SK-N-SH treated with all-trans-retinoic acid at 6 μM for 48 hours (cell line): ENCODE measurements at regions not wholly inside any gene's neighbourhood (a gene's known extent, or its start where the extent isn't known, plus 50 kb on each side); places are given as distances from the start of the nearest gene placed in this dataset.
"Not testable (repeated sequence)": the region's sequence is repeated elsewhere in the genome, so short reads cannot be mapped to it uniquely, and the experiment has no call there.

Experiments used
- ATAC-seq: fragments of 200-7000 bp; cut with Tn5 transposase; 3 replicates; pipeline ENCODE4 v1.9.1; 2020; ENCODE audit warnings: mild to moderate bottlenecking, moderate library complexity
- BACH2 ChIP-seq: fragments of 250-450 bp; sonication (Bioruptor Pico); IDR thresholded peaks from 2 replicates; pipeline ENCODE4 v1.9.0; 2021; ENCODE audit warnings: mild to moderate bottlenecking, borderline replicate concordance
- CSDC2 ChIP-seq: fragments of 250-450 bp; sonication (Bioruptor Pico); IDR thresholded peaks from 2 replicates; pipeline ENCODE4 v1.5.0; 2020; ENCODE audit warnings: mild to moderate bottlenecking, moderate library complexity
- ESRRG ChIP-seq: fragments of 250-450 bp; sonication (Bioruptor Pico); IDR thresholded peaks from 2 replicates; pipeline ENCODE4 v1.6.1; 2021; ENCODE audit warnings: mild to moderate bottlenecking
- GLIS3 ChIP-seq: fragments of 250-450 bp; sonication (Bioruptor Pico); IDR thresholded peaks from 2 replicates; pipeline ENCODE4 v1.5.0; 2020; ENCODE audit warnings: mild to moderate bottlenecking, moderate library complexity
- ISL1 ChIP-seq: fragments of 250-450 bp; sonication (Bioruptor Pico); IDR thresholded peaks from 2 replicates; pipeline ENCODE4 v2.1.2; 2022; ENCODE audit warnings: mild to moderate bottlenecking, moderate library complexity
- OSR1 ChIP-seq: fragments of 250-450 bp; sonication (Bioruptor Pico); IDR thresholded peaks from 2 replicates; pipeline ENCODE4 v1.8.0; 2022; ENCODE audit warnings: moderate library complexity, mild to moderate bottlenecking, inconsistent platforms
- RARB ChIP-seq: fragments of 250-450 bp; sonication (Bioruptor Pico); IDR thresholded peaks from 2 replicates; pipeline ENCODE4 v1.8.0; 2021; ENCODE audit warnings: mild to moderate bottlenecking, moderate library complexity
- SNAI2 ChIP-seq: fragments of 250-450 bp; sonication (Bioruptor Pico); IDR thresholded peaks from 2 replicates; pipeline ENCODE4 v1.5.0; 2020; ENCODE audit warnings: mild to moderate bottlenecking, moderate library complexity
- TCF4 ChIP-seq: fragments of 250-450 bp; sonication (Bioruptor Pico); IDR thresholded peaks from 2 replicates; pipeline ENCODE4 v1.8.0; 2021; ENCODE audit warnings: mild to moderate bottlenecking, moderate library complexity, borderline replicate concordance
- TOX ChIP-seq: fragments of 250-450 bp; sonication (Bioruptor Pico); IDR thresholded peaks from 2 replicates; pipeline ENCODE4 v1.8.0; 2021; ENCODE audit warnings: mild to moderate bottlenecking, moderate library complexity, borderline replicate concordance
- TSHZ2 ChIP-seq: fragments of 250-450 bp; sonication (Bioruptor Pico); IDR thresholded peaks from 2 replicates; pipeline ENCODE4 v1.5.0; 2020; ENCODE audit warnings: mild to moderate bottlenecking, moderate library complexity
- ZC3H10 ChIP-seq: fragments of 250-450 bp; sonication (Bioruptor Pico); IDR thresholded peaks from 2 replicates; pipeline ENCODE4 v1.5.1; 2021; ENCODE audit warnings: mild to moderate bottlenecking, moderate library complexity
- ZFP3 ChIP-seq: fragments of 250-450 bp; sonication (Bioruptor Pico); IDR thresholded peaks from 2 replicates; pipeline ENCODE4 v1.5.0; 2020; ENCODE audit warnings: mild to moderate bottlenecking, moderate library complexity
- ZFP30 ChIP-seq: fragments of 450-650 bp; formaldehyde crosslinking; IDR thresholded peaks from 2 replicates; pipeline ENCODE4 v1.5.0; 2022; ENCODE audit warnings: mild to moderate bottlenecking, moderate library complexity
- ZNF70 ChIP-seq: fragments of 450-650 bp; formaldehyde crosslinking; IDR thresholded peaks from 2 replicates; pipeline ENCODE4 v1.5.0; 2020; ENCODE audit warnings: mild to moderate bottlenecking, moderate library complexity
- TF ChIP-seq, protein P1 (sequence below): fragments of 250-450 bp; sonication (Bioruptor Pico); IDR thresholded peaks from 2 replicates; pipeline ENCODE4 v1.5.1; 2020; ENCODE audit warnings: low read depth, mild to moderate bottlenecking, moderate library complexity
- TF ChIP-seq, protein P2 (sequence below): fragments of 250-450 bp; sonication (Bioruptor Pico); IDR thresholded peaks from 2 replicates; pipeline ENCODE4 v1.8.0; 2021; ENCODE audit warnings: low read depth, mild to moderate bottlenecking, moderate library complexity, borderline replicate concordance
- TF ChIP-seq, protein P3 (sequence below): fragments of 250-450 bp; sonication (Bioruptor Pico); IDR thresholded peaks from 2 replicates; pipeline ENCODE4 v1.5.1; 2021; ENCODE audit warnings: mild to moderate bottlenecking, moderate library complexity

GRCh38 chr2:105486762-105487141 lies 87.9 kb upstream of the FHL2 start:
- TF ChIP-seq ZC3H10 (CRISPR knock-in tag) = no peak
- no peak for TF ChIP-seq TCF4 (CRISPR knock-in tag)
- TF ChIP-seq, protein P1, sequence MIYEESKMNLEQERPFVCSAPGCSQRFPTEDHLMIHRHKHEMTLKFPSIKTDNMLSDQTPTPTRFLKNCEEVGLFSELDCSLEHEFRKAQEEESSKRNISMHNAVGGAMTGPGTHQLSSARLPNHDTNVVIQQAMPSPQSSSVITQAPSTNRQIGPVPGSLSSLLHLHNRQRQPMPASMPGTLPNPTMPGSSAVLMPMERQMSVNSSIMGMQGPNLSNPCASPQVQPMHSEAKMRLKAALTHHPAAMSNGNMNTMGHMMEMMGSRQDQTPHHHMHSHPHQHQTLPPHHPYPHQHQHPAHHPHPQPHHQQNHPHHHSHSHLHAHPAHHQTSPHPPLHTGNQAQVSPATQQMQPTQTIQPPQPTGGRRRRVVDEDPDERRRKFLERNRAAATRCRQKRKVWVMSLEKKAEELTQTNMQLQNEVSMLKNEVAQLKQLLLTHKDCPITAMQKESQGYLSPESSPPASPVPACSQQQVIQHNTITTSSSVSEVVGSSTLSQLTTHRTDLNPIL (CRISPR knock-in tag) = no peak
- no peak for TF ChIP-seq CSDC2
- no peak for TF ChIP-seq ESRRG (CRISPR knock-in tag)
- TF ChIP-seq, protein P2, sequence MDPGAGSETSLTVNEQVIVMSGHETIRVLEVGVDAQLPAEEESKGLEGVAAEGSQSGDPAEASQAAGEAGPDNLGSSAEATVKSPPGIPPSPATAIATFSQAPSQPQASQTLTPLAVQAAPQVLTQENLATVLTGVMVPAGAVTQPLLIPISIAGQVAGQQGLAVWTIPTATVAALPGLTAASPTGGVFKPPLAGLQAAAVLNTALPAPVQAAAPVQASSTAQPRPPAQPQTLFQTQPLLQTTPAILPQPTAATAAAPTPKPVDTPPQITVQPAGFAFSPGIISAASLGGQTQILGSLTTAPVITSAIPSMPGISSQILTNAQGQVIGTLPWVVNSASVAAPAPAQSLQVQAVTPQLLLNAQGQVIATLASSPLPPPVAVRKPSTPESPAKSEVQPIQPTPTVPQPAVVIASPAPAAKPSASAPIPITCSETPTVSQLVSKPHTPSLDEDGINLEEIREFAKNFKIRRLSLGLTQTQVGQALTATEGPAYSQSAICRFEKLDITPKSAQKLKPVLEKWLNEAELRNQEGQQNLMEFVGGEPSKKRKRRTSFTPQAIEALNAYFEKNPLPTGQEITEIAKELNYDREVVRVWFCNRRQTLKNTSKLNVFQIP = no peak
- TF ChIP-seq ZFP30 (CRISPR knock-in tag) = no peak

GRCh38 chr2:105478670-105479069 lies 79.8 kb upstream of the FHL2 start:
- TF ChIP-seq CSDC2 = no peak
- TF ChIP-seq GLIS3 = no peak
- no peak for TF ChIP-seq RARB
- no peak for TF ChIP-seq ESRRG (CRISPR knock-in tag)
- TF ChIP-seq TCF4 (CRISPR knock-in tag) = no peak
- TF ChIP-seq BACH2 (CRISPR knock-in tag) = no peak
- TF ChIP-seq, protein P2 = no peak
- no peak for TF ChIP-seq ISL1 (CRISPR knock-in tag)
- TF ChIP-seq ZFP30 (CRISPR knock-in tag) = no peak
- no peak for TF ChIP-seq OSR1 (CRISPR knock-in tag)
- no peak for TF ChIP-seq TOX (CRISPR knock-in tag)
- no peak for TF ChIP-seq ZC3H10 (CRISPR knock-in tag)
- TF ChIP-seq SNAI2 = no peak
- TF ChIP-seq, all 23 proteins: peak for 0
- no peak for ATAC-seq

More at GRCh38 chr2:105486762-105487141, 87.9 kb upstream of the FHL2 start:
- ATAC-seq = no peak

DNA sequence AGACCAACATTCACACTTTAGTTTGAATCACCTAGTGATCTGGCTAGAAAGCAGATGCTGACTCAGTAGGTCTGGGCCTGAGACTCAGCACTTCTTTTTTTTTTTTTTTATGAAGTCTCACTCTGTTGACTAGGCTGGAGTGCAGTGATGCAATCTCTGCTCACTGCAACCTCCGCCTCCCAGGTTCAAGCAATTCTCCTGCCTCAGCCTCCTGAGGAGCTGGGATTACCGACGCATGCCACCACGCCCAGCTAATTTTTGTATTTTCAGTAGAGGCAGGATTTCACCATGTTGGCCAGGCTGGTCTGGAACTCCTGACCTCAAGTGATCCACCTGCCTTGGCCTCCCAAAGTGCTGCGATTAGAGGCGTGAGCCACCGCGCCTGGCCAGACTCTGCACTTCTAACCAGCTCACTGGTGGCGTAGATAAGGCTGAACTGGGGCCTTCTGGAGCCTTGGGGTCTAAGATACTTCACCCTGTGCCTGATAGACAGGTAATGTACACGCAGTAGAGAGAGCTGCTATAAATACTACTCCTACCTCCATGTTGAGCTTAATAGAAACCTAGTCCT lies 78.3 kb upstream of the FHL2 start:
- ATAC-seq = not testable (repeated sequence)

GRCh38 chr2:105473011-105473410 lies 74.2 kb upstream of the FHL2 start:
- TF ChIP-seq, protein P1 (CRISPR knock-in tag) = no peak
- TF ChIP-seq CSDC2 (no peak), ZFP3 (no peak), ISL1 (CRISPR knock-in tag) (no peak), ESRRG (CRISPR knock-in tag) (no peak), GLIS3 (no peak), ZNF70 (no peak), TSHZ2 (CRISPR knock-in tag) (no peak)
- TF ChIP-seq, protein P3, sequence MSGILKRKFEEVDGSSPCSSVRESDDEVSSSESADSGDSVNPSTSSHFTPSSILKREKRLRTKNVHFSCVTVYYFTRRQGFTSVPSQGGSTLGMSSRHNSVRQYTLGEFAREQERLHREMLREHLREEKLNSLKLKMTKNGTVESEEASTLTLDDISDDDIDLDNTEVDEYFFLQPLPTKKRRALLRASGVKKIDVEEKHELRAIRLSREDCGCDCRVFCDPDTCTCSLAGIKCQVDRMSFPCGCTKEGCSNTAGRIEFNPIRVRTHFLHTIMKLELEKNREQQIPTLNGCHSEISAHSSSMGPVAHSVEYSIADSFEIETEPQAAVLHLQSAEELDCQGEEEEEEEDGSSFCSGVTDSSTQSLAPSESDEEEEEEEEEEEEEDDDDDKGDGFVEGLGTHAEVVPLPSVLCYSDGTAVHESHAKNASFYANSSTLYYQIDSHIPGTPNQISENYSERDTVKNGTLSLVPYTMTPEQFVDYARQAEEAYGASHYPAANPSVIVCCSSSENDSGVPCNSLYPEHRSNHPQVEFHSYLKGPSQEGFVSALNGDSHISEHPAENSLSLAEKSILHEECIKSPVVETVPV (CRISPR knock-in tag) = no peak
- no peak for ATAC-seq
